Loucy (cell line): ENCODE measurements at regions not wholly inside any gene's neighbourhood (a gene's known extent, or its start where the extent isn't known, plus 50 kb on each side); places are given as distances from the start of the nearest gene placed in this dataset.

Source experiments
- EZH2phosphoT487 ChIP-seq: fragments of 200-600 bp; IDR thresholded peaks from 2 replicates; pipeline ENCODE4 v1.6.1; 2018; ENCODE audit warnings: antibody characterized with exemption, mild to moderate bottlenecking, moderate library complexity, borderline replicate concordance
- TF ChIP-seq, protein P1 (sequence below): fragments of 200-600 bp; sonication (generic); conservative IDR thresholded peaks from 2 replicates; pipeline ENCODE4 v1.5.1; 2014; ENCODE audit warnings: mild to moderate bottlenecking, antibody characterized with exemption, low read length

DNA sequence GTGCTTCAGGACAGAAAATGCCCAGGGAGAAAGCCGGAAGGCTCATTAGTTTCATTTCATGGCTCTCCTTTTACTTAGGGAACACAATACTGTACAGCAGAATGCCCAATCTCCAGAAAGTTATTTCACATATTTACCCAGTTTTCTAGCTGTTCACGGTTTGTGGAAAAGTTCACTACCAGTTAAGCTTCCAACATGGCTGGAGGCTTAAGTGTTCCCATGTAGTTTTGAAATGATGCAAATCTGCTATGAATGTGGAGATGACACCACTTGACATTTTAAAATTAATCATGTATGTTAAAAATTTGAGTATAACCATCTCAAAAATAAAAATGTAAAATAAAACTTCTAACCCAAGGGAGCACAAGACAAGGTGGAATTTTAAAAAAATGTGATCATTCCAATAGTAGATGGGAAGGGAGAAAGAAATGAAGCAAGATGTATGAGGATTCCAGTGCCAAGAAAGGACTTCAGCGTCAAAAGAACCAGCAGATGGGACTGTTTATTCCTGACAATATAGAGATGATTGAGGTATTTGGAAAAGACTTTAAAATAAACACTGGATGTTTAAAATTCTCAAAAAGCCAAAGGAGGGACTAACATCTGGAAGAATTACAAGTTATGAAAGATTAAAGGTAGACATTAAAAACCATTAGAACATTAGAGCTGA lies 60.9 kb upstream of the OSR1 start:
- TF ChIP-seq, protein P1, sequence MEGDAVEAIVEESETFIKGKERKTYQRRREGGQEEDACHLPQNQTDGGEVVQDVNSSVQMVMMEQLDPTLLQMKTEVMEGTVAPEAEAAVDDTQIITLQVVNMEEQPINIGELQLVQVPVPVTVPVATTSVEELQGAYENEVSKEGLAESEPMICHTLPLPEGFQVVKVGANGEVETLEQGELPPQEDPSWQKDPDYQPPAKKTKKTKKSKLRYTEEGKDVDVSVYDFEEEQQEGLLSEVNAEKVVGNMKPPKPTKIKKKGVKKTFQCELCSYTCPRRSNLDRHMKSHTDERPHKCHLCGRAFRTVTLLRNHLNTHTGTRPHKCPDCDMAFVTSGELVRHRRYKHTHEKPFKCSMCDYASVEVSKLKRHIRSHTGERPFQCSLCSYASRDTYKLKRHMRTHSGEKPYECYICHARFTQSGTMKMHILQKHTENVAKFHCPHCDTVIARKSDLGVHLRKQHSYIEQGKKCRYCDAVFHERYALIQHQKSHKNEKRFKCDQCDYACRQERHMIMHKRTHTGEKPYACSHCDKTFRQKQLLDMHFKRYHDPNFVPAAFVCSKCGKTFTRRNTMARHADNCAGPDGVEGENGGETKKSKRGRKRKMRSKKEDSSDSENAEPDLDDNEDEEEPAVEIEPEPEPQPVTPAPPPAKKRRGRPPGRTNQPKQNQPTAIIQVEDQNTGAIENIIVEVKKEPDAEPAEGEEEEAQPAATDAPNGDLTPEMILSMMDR, result no peak
- no peak for TF ChIP-seq EZH2phosphoT487
